Transverse colon (tissue), 4 donors: ENCODE measurements at regions not wholly inside any gene's neighbourhood (a gene's known extent, or its start where the extent isn't known, plus 50 kb on each side); places are given as distances from the start of the nearest gene placed in this dataset.

Experiments used
- DNase-seq: peaks from one replicate; pipeline ENCODE4 v3.0.0-alpha.2; 2019
- H3K27ac ChIP-seq, 4 donors: fragments of 200-600 bp; sonication (generic); 2 replicates each; pipeline ENCODE4 v1.5.1; 2016 to 2018; ENCODE audit warnings: inconsistent platforms in 4 of 4
- H3K27me3 ChIP-seq: fragments of 200-600 bp; sonication (generic); 2 replicates; pipeline ENCODE4 v1.5.1; 2017; ENCODE audit warnings: inconsistent platforms
- H3K36me3 ChIP-seq, 4 donors: fragments of 200-600 bp; sonication (generic); 2 replicates each; pipeline ENCODE4 v1.5.1; 2017 to 2019; ENCODE audit warnings: inconsistent platforms in 4 of 4
- H3K4me1 ChIP-seq, 4 donors: fragments of 200-600 bp; sonication (generic); 2 replicates each; pipeline ENCODE4 v1.5.1; 2017 to 2020; ENCODE audit warnings: inconsistent platforms in 4 of 4
- H3K4me3 ChIP-seq, 4 donors: fragments of 200-600 bp; sonication (generic); 1 replicate in 1 of 4; 2 replicates in 3 of 4; pipeline versions ENCODE4 v1.5.1 to v1.6.1; 2017 to 2019; ENCODE audit warnings: inconsistent platforms in 4 of 4
- H3K9me3 ChIP-seq, 2 donors: fragments of 200-600 bp; sonication (generic); 2 replicates each; pipeline ENCODE4 v1.5.1; 2017 to 2019; ENCODE audit warnings: inconsistent platforms in 2 of 2
- EP300 ChIP-seq: sonication (generic); formaldehyde crosslinking; IDR thresholded peaks from one replicate; pipeline ENCODE4 v1.6.1; 2017; ENCODE audit warnings: antibody characterized with exemption, low read depth
- POLR2A ChIP-seq: fragments of 450-650 bp; IDR thresholded peaks from one replicate; pipeline ENCODE4 v1.6.1; 2016; ENCODE audit warnings: antibody characterized with exemption, mild to moderate bottlenecking, moderate library complexity
- POLR2AphosphoS5 ChIP-seq, 3 donors: sonication (generic); formaldehyde crosslinking; IDR thresholded peaks; one replicate each; pipeline ENCODE4 v1.6.1; 2016; ENCODE audit warnings: antibody characterized with exemption in 3 of 3
- WGBS, 2 donors: methylation state at CpG; one replicate each; pipeline ENCODE4 v1.1.5; 2018; ENCODE audit warnings: low coverage in 1 of 2; 5-methylcytosine and 5-hydroxymethylcytosine counted together
- in situ Hi-C, 4 donors: fragments of 200-750 bp; cut with MboI; loops; one replicate each; pipeline versions ENCODE4 v1.15.0 to v1.15.1; 2017; ENCODE audit warnings: low sequenced_read_pairs in 3 of 4, low pct_ligation_motif_present in 1 of 4, low pct_unique_long_range_greater_than_20kb in 1 of 4
- intact Hi-C: fragments of 100-400 bp; cut with DNase I; formaldehyde crosslinking; loops from one replicate; pipeline ENCODE4 v1.15.1; 2023; ENCODE audit warnings: low total_unique reads
- TF ChIP-seq, protein P1 (sequence below), 5 experiments: fragments of 200-600 bp in 3 of 5; fragments of 450-650 bp in 2 of 5; sonication (generic) in 3 of 5; IDR thresholded peaks; 1 replicate in 2 of 5; 2 replicates in 3 of 5; pipeline ENCODE4 v1.5.1; 2016 to 2017; ENCODE audit warnings: antibody characterized with exemption in 5 of 5, inconsistent platforms in 3 of 5, mild to moderate bottlenecking in 2 of 5, moderate library complexity in 1 of 5

DNA sequence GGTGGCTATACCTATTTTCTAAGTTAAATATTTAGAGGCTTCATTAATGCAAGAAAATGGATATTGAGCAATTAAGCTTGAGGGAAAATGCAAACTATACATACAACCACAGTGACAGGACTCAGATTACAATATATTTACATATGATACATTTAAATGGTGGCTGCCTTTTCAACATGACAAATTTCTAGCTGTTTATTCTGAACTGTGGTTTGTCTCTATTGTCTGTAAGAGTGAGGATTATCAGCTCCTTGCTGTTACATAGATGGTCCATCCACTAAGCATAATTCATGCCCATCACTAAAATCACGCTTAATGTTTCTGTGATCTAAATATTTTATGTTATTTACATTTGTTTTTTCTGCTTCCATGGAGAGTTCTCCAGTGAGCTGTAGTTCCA, 81.1 kb upstream of the SGCD start:
- Histone ChIP-seq H3K27me3 (no peaks in the 10 kb centered on the region), H3K27ac (no peak overlapping the region), H3K4me3 (no peak overlapping the region), H3K9me3 (no peaks in the 10 kb centered on the region), H3K36me3 (no peaks in the 10 kb centered on the region), H3K4me1 (no peaks in the 10 kb centered on the region)
- DNase-seq: no peak
- in situ Hi-C loops (no loop called here), intact Hi-C loops (no loop called here)
- no peak for TF ChIP-seq POLR2A
- TF ChIP-seq, protein P1, sequence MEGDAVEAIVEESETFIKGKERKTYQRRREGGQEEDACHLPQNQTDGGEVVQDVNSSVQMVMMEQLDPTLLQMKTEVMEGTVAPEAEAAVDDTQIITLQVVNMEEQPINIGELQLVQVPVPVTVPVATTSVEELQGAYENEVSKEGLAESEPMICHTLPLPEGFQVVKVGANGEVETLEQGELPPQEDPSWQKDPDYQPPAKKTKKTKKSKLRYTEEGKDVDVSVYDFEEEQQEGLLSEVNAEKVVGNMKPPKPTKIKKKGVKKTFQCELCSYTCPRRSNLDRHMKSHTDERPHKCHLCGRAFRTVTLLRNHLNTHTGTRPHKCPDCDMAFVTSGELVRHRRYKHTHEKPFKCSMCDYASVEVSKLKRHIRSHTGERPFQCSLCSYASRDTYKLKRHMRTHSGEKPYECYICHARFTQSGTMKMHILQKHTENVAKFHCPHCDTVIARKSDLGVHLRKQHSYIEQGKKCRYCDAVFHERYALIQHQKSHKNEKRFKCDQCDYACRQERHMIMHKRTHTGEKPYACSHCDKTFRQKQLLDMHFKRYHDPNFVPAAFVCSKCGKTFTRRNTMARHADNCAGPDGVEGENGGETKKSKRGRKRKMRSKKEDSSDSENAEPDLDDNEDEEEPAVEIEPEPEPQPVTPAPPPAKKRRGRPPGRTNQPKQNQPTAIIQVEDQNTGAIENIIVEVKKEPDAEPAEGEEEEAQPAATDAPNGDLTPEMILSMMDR (IDR thresholded peaks at IDR 0.05): no peak
- 82% methylated on average over 1 of the region's 1 CpG for WGBS, 2 donors

DNA sequence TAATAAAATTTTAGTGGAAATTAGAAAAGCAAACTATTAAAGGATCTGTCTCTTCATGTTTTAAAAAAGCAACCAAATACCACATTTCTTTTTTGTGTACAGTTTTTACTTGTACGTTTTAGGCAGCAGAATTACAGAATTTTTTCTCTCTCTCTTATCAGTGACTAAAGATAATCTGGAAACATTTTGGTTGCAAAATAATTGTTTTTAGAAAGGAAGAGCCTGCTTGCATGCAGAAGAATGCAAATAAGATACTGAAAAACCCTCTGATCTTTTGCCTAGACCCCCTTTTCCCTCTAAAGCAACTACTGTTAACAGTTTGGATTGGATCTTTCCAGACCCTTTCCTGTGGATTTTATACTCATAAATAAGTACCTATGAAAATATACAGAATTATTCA, 75.9 kb upstream of the SGCD start:
- no peaks in the 10 kb centered on the region for H3K36me3 ChIP-seq
- no peak overlapping the region for H3K27ac ChIP-seq
- no peak overlapping the region for H3K4me3 ChIP-seq
- no peaks in the 10 kb centered on the region for H3K27me3 ChIP-seq
- in situ Hi-C loops: no loop called here
- 39 to 63% methylated on average over 1 of the region's 1 CpG for WGBS, 2 donors
- no peaks in the 10 kb centered on the region for H3K4me1 ChIP-seq
- no peaks in the 10 kb centered on the region for H3K9me3 ChIP-seq
- no peak for TF ChIP-seq POLR2A
- TF ChIP-seq POLR2AphosphoS5 (IDR thresholded peaks at IDR 0.05): no peak
- TF ChIP-seq, protein P1 (IDR thresholded peaks at IDR 0.05): no peak
- TF ChIP-seq EP300: no peak
- intact Hi-C loops: no loop called here
- no peak for DNase-seq

DNA sequence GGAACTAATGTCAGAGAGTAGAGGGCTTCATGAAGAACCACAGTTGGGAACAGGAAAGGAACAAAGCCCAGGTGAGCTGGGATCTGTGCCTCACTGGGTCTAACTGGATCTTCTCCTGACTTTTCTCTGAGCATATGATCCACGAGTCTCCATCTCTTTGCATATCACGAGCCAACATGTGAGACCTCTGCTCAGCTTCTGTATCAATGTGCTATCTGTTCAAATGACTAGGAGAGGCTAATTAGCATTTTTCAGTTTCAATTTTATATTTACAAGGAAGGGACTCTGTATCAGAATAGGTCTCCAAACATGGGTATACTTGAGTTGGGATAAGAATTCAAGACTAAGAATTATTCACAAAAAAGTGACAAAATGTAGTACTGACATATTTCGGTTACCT, 73.8 kb upstream of the SGCD start:
- intact Hi-C loops: no loop called here

DNA sequence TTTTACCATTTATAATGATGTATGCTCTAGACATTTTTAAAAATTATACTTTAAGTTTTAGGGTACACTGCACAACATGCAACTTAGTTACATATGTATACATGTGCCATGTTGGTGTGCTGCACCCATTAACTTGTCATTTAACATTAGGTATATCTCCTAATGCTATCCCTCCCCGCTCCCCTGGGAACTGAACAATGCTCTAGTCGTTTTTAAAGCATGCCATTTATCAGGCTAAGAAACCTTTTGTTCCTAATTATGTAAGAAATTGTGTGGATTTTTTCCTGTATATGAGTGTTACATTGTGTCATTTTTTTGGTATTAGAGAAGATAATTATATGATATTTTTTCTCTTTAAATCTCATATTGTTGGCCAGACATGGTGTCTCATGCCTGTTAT, 72.8 kb upstream of the SGCD start:
- Histone ChIP-seq H3K9me3 (no peaks in the 10 kb centered on the region), H3K27me3 (no peaks in the 10 kb centered on the region), H3K4me1 (no peaks in the 10 kb centered on the region), H3K27ac (no peak overlapping the region), H3K36me3 (no peaks in the 10 kb centered on the region), H3K4me3 (no peak overlapping the region)
- intact Hi-C loops (no loop called here), in situ Hi-C loops (no loop called here)
- no peak for DNase-seq
- 45 to 49% methylated on average over 2 of the region's 2 CpGs for WGBS, 2 donors
- TF ChIP-seq POLR2AphosphoS5 (IDR thresholded peaks at IDR 0.05) (no peak), EP300 (no peak), POLR2A (no peak)
- TF ChIP-seq, protein P1 (IDR thresholded peaks at IDR 0.05): no peak

More for the DNA sequence above, 73.8 kb upstream of the SGCD start:
- no peak overlapping the region for H3K4me3 ChIP-seq
- TF ChIP-seq POLR2AphosphoS5 (IDR thresholded peaks at IDR 0.05) (no peak), POLR2A (no peak), EP300 (no peak)
- TF ChIP-seq, protein P1 (IDR thresholded peaks at IDR 0.05): no peak
- no peaks in the 10 kb centered on the region for H3K9me3 ChIP-seq
- H3K27me3 ChIP-seq: no peaks in the 10 kb centered on the region
- DNase-seq: no peak
- in situ Hi-C loops: no loop called here
- no peaks in the 10 kb centered on the region for H3K4me1 ChIP-seq
- WGBS, 2 donors: 78 to 85% methylated on average over 3 of the region's 3 CpGs
- no peaks in the 10 kb centered on the region for H3K36me3 ChIP-seq
- H3K27ac ChIP-seq: no peak overlapping the region
